Fibroblast of the aortic adventitia (primary cell): ENCODE measurements at regions not wholly inside any gene's neighbourhood (a gene's known extent, or its start where the extent isn't known, plus 50 kb on each side); places are given as distances from the start of the nearest gene placed in this dataset.
A peak's percentile ranks its signal among the peaks of the same experiment; 100 is the strongest.

ENCODE experiments used
- DNase-seq: peaks from one replicate; pipeline ENCODE4 v3.0.0-alpha.2; 2010; ENCODE audit warnings: low read depth
- H3K4me3 ChIP-seq: 2 replicates; pipeline ENCODE4 v1.5.1; 2011; ENCODE audit warnings: low read depth, mild to moderate bottlenecking, control low read depth, low read length, moderate library complexity
- CTCF ChIP-seq: IDR thresholded peaks from 2 replicates; pipeline ENCODE4 v1.5.1; 2011; ENCODE audit warnings: mild to moderate bottlenecking, low read length, control low read depth, inconsistent platforms; ENCODE audit not compliant: insufficient read depth

- peak; percentile 35 for DNase-seq
- no peak for TF ChIP-seq CTCF
- no peak overlapping the region for H3K4me3 ChIP-seq
Observed at GRCh38 chr17:55660178-55660886, 62.3 kb downstream of the TMEM100 start.

- no peak for TF ChIP-seq CTCF
- H3K4me3 ChIP-seq, result no peak overlapping the region
- no peak for DNase-seq
Observed at GRCh38 chr17:55659661-55660060, 63.0 kb downstream of the TMEM100 start.

GRCh38 chr17:55655777-55656176 is 66.9 kb downstream of the TMEM100 start:
- no peak for DNase-seq
- H3K4me3 ChIP-seq, result no peak overlapping the region
- no peak for TF ChIP-seq CTCF

- H3K4me3 ChIP-seq, result no peak overlapping the region
- no peak for TF ChIP-seq CTCF
- no peak for DNase-seq
Observed at GRCh38 chr17:55654821-55655220, 67.8 kb downstream of the TMEM100 start.

GRCh38 chr17:55654022-55654421 is 68.6 kb downstream of the TMEM100 start:
- DNase-seq, result no peak
- H3K4me3 ChIP-seq, result no peak overlapping the region
- TF ChIP-seq CTCF, result no peak

- no peak for TF ChIP-seq CTCF
- no peak overlapping the region for H3K4me3 ChIP-seq
- DNase-seq, result no peak
Observed at GRCh38 chr17:55652825-55653224, 69.8 kb downstream of the TMEM100 start.
